CD8-positive, alpha-beta memory T cell (primary cell): ENCODE measurements at regions not wholly inside any gene's neighbourhood (a gene's known extent, or its start where the extent isn't known, plus 50 kb on each side); places are given as distances from the start of the nearest gene placed in this dataset.
A peak's percentile ranks its signal among the peaks of the same experiment; 100 is the strongest.

Experiments
- CTCF ChIA-PET: fragments of 350-600 bp; sonication (Branson Sonifier 250); formaldehyde crosslinking; loops from one replicate; lab custom pipeline; 2021; ENCODE audit warnings: antibody characterized with exemption; lab: Charles Lee
- POLR2A ChIA-PET: fragments of 350-600 bp; sonication (Branson Sonifier 250); formaldehyde crosslinking; loops from one replicate; lab custom pipeline; 2021; ENCODE audit warnings: antibody characterized with exemption; lab: Charles Lee
- DNase-seq, 5 donors: peaks; one replicate each; pipeline versions ENCODE4 v3.0.0 to v3.0.0-alpha.2; 2020 to 2022; ENCODE audit warnings: mixed read lengths in 1 of 5
- H3K27ac ChIP-seq: one replicate; pipeline ENCODE4 v1.7.0; 2013; ENCODE audit warnings: low read depth, mild to moderate bottlenecking, low read length, moderate library complexity
- H3K27me3 ChIP-seq: 2 replicates; pipeline ENCODE4 v1.7.0; 2013; ENCODE audit warnings: low read length, mild to moderate bottlenecking; ENCODE audit not compliant: insufficient read depth, poor library complexity, severe bottlenecking
- H3K36me3 ChIP-seq: 2 replicates; pipeline ENCODE4 v1.7.0; 2013; ENCODE audit warnings: mild to moderate bottlenecking, low read length, moderate library complexity; ENCODE audit not compliant: insufficient read depth
- H3K4me1 ChIP-seq: 2 replicates; pipeline ENCODE4 v1.7.0; 2013; ENCODE audit warnings: mild to moderate bottlenecking, low read length, moderate library complexity; ENCODE audit not compliant: insufficient read depth
- H3K4me3 ChIP-seq: 2 replicates; pipeline ENCODE4 v1.7.0; 2013; ENCODE audit warnings: mild to moderate bottlenecking, low read length
- H3K9me3 ChIP-seq: 2 replicates; pipeline ENCODE4 v1.7.0; 2013; ENCODE audit warnings: mild to moderate bottlenecking, low read length
- H3K27ac Mint-ChIP-seq, 8 donors: one replicate each; pipeline ENCODE4 v1.8.0; 2020 to 2021; ENCODE audit warnings: mixed read lengths in 8 of 8, mild to moderate bottlenecking in 6 of 8, inconsistent platforms in 3 of 8, moderate library complexity in 3 of 8
- H3K27me3 Mint-ChIP-seq, 2 donors: one replicate each; pipeline ENCODE4 v1.8.0; 2020 to 2021; ENCODE audit warnings: mixed read lengths in 2 of 2, mild to moderate bottlenecking in 1 of 2, moderate library complexity in 1 of 2
- H3K36me3 Mint-ChIP-seq, 3 donors: one replicate each; pipeline ENCODE4 v1.8.0; 2020 to 2021; ENCODE audit warnings: mixed read lengths in 3 of 3, inconsistent platforms in 1 of 3, mild to moderate bottlenecking in 1 of 3
- H3K4me1 Mint-ChIP-seq, 3 donors: one replicate each; pipeline ENCODE4 v1.8.0; 2020 to 2021; ENCODE audit warnings: mixed read lengths in 3 of 3, inconsistent platforms in 1 of 3, mild to moderate bottlenecking in 1 of 3
- H3K4me3 Mint-ChIP-seq, 7 donors: one replicate each; pipeline ENCODE4 v1.8.0; 2020 to 2021; ENCODE audit warnings: mixed read lengths in 7 of 7, mild to moderate bottlenecking in 6 of 7, moderate library complexity in 4 of 7, inconsistent platforms in 2 of 7
- H3K9me3 Mint-ChIP-seq, 5 donors: one replicate each; pipeline ENCODE4 v1.8.0; 2020 to 2022; ENCODE audit warnings: mixed read lengths in 5 of 5, mild to moderate bottlenecking in 3 of 5, moderate library complexity in 2 of 5, inconsistent platforms in 1 of 5

- no peak overlapping the region for H3K27ac Mint-ChIP-seq
- Histone ChIP-seq H3K9me3 (no peaks in the 10 kb centered on the region), H3K36me3 (no peaks in the 10 kb centered on the region), H3K27ac (no peak overlapping the region), H3K4me3 (no peak overlapping the region), H3K4me1 (no peaks in the 10 kb centered on the region), H3K27me3 (no peaks in the 10 kb centered on the region)
- ChIA-PET POLR2A (no interaction called here), CTCF (no interaction called here)
- peak in 1 of 5 donors; percentile 51 for DNase-seq
- peaks cover 0 to 6% of the 10 kb centered on the region in 2 donors for H3K27me3 Mint-ChIP-seq
- H3K36me3 Mint-ChIP-seq, result no peaks in the 10 kb centered on the region
- no peaks in the 10 kb centered on the region for H3K4me1 Mint-ChIP-seq
- H3K4me3 Mint-ChIP-seq, result no peak overlapping the region
- H3K9me3 Mint-ChIP-seq, result peaks cover 0 to 3% (median 0%) of the 10 kb centered on the region in 5 donors
Observed at GRCh38 chrX:150200820-150201287, 162.3 kb upstream of the MAMLD1 start.

DNA sequence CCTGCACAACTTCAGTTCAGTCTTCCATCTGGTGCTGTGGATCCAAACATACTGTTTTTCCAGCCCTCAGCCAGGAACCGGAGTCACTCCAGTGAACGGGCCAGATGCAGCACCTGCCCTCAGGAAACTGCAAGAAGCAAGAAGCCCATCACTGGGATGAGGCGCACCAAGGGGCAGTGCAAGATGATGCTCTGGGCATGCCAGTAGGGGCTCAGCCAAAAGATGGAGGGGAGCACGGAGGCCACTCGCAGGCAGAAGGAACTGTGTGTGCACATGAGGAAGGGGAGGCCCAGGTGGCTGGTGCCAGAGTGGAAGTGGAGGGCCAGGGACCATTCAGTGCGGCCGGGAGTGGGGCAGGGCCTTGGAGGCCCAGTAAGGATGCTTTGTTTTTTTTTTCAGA lies 161.7 kb upstream of the MAMLD1 start:
- Histone ChIP-seq H3K9me3 (no peaks in the 10 kb centered on the region), H3K36me3 (no peaks in the 10 kb centered on the region), H3K27ac (no peak overlapping the region), H3K27me3 (no peaks in the 10 kb centered on the region), H3K4me3 (no peak overlapping the region), H3K4me1 (no peaks in the 10 kb centered on the region)
- Mint-ChIP-seq H3K4me1 (no peaks in the 10 kb centered on the region), H3K9me3 (peaks cover 0 to 3% (median 0%) of the 10 kb centered on the region in 5 donors), H3K27me3 (peaks cover 0 to 6% of the 10 kb centered on the region in 2 donors), H3K27ac (no peak overlapping the region), H3K4me3 (no peak overlapping the region), H3K36me3 (no peaks in the 10 kb centered on the region)
- no peak for DNase-seq
- ChIA-PET CTCF (no interaction called here), POLR2A (no interaction called here)

GRCh38 chrX:150201841-150202240 lies 161.3 kb upstream of the MAMLD1 start:
- ChIA-PET POLR2A (no interaction called here), CTCF (no interaction called here)
- DNase-seq, result no peak
- Histone ChIP-seq H3K4me3 (no peak overlapping the region), H3K4me1 (no peaks in the 10 kb centered on the region), H3K27me3 (no peaks in the 10 kb centered on the region), H3K9me3 (no peaks in the 10 kb centered on the region), H3K36me3 (no peaks in the 10 kb centered on the region), H3K27ac (no peak overlapping the region)
- Mint-ChIP-seq H3K4me1 (no peaks in the 10 kb centered on the region), H3K36me3 (no peaks in the 10 kb centered on the region), H3K4me3 (no peak overlapping the region), H3K27ac (no peak overlapping the region), H3K27me3 (peaks cover 0 to 6% of the 10 kb centered on the region in 2 donors), H3K9me3 (peaks cover 0 to 3% (median 0%) of the 10 kb centered on the region in 5 donors)

DNA sequence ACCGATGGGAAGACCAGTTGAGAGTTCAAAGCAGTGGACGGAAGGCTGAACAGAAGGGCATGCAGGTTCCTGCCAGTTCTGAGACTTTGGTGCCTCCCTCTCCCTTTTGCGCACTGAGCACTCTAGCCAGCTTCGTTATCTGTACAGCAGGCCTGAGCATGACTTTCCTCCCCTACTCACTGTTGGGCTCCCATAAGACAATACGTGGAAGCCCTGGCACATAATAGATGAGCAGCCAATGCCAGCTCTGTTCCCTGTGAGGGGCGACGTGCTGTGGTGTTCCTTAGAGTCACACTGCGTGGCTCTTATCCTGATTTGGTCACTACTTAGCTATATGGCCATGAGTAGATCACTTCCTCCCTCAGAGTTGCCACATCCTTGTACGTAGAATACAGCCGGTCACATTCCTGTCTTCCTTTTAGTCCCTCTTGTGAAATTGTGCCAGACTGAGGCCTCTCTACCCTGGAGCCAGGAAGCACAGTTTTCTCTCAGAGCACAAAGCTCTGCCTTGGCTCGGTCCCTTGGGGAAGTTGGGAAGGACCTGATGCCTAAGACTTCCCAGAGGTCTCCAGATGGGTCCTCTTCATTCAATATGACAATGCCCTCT lies 160.4 kb upstream of the MAMLD1 start:
- Histone ChIP-seq H3K9me3 (no peaks in the 10 kb centered on the region), H3K4me1 (no peaks in the 10 kb centered on the region), H3K4me3 (no peak overlapping the region), H3K27ac (no peak overlapping the region), H3K27me3 (no peaks in the 10 kb centered on the region), H3K36me3 (no peaks in the 10 kb centered on the region)
- Mint-ChIP-seq H3K27ac (no peak overlapping the region), H3K4me3 (no peak overlapping the region), H3K36me3 (no peaks in the 10 kb centered on the region), H3K9me3 (peaks cover 0 to 3% (median 0%) of the 10 kb centered on the region in 5 donors), H3K27me3 (peaks cover 0 to 6% of the 10 kb centered on the region in 2 donors), H3K4me1 (no peaks in the 10 kb centered on the region)
- no peak for DNase-seq
- CTCF ChIA-PET, result no interaction called here
- POLR2A ChIA-PET, result no interaction called here

- Histone ChIP-seq H3K9me3 (no peaks in the 10 kb centered on the region), H3K4me3 (no peak overlapping the region), H3K27ac (no peak overlapping the region), H3K36me3 (no peaks in the 10 kb centered on the region), H3K4me1 (no peaks in the 10 kb centered on the region), H3K27me3 (no peaks in the 10 kb centered on the region)
- CTCF ChIA-PET, result no interaction called here
- H3K27me3 Mint-ChIP-seq, result peaks cover 0 to 6% of the 10 kb centered on the region in 2 donors
- H3K4me1 Mint-ChIP-seq, result no peaks in the 10 kb centered on the region
- no peak overlapping the region for H3K4me3 Mint-ChIP-seq
- no peak for DNase-seq
- H3K9me3 Mint-ChIP-seq, result peaks cover 0 to 3% (median 0%) of the 10 kb centered on the region in 5 donors
- no peaks in the 10 kb centered on the region for H3K36me3 Mint-ChIP-seq
- no peak overlapping the region for H3K27ac Mint-ChIP-seq
- POLR2A ChIA-PET, result no interaction called here
Observed at GRCh38 chrX:150203248-150203645, 159.9 kb upstream of the MAMLD1 start.

DNA sequence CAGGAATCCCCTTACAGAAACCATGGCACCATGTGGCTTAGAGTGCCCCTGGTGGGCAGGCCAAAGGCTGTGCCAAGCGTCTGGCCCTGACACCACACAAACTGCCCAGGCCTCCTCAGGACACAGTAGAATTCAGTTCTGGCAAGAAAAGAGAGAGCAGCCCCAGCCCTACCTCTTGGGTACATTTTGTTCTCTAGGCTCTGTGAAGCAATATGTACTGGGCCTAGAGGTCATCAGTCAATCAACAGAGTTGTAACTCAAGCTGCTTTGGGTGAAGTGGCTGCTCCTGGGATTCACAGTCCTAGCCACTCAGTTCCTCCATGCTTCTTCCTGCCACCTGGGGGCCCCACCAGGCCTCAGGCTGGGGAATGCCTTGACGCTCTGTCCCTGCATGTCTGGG lies 158.1 kb upstream of the MAMLD1 start:
- Mint-ChIP-seq H3K4me1 (no peaks in the 10 kb centered on the region), H3K9me3 (peaks cover 0 to 3% (median 0%) of the 10 kb centered on the region in 5 donors), H3K27ac (peak overlapping the region in 1 of 8 donors; percentile 55), H3K27me3 (peaks cover 0 to 2% of the 10 kb centered on the region in 2 donors), H3K4me3 (no peak overlapping the region), H3K36me3 (no peaks in the 10 kb centered on the region)
- no peaks in the 10 kb centered on the region for H3K4me1 ChIP-seq
- H3K36me3 ChIP-seq, result no peaks in the 10 kb centered on the region
- H3K27ac ChIP-seq, result no peak overlapping the region
- H3K4me3 ChIP-seq, result no peak overlapping the region
- CTCF ChIA-PET, result no interaction called here
- no peaks in the 10 kb centered on the region for H3K9me3 ChIP-seq
- no peaks in the 10 kb centered on the region for H3K27me3 ChIP-seq
- POLR2A ChIA-PET, result no interaction called here
- DNase-seq, result no peak

DNA sequence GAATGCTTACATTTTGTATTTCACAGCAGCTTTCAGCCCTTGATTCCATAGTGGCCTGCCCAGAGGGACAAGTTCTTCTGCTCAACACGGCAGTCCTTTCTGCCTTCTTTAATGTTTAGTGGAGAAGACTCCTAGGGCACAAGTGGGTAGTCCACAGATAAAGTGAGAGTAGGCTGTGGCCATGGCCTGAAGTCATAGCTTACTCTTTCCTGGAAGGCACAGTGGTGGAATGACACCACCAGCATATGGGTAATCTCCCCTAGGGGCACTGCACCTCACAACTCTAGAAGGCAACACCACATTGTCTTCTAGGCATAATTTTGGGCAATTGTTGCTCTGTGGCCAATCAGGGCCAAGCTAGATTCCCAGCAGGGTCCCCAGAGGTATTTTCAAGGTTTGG lies 155.4 kb upstream of the MAMLD1 start:
- peaks cover 0 to 3% of the 10 kb centered on the region in 2 donors for H3K27me3 Mint-ChIP-seq
- H3K9me3 ChIP-seq, result no peaks in the 10 kb centered on the region

GRCh38 chrX:150211988-150212387 lies 151.1 kb upstream of the MAMLD1 start:
- Mint-ChIP-seq H3K9me3 (no peaks in the 10 kb centered on the region), H3K4me1 (no peaks in the 10 kb centered on the region), H3K27ac (no peak overlapping the region), H3K4me3 (no peak overlapping the region), H3K36me3 (no peaks in the 10 kb centered on the region), H3K27me3 (peaks cover 0 to 4% of the 10 kb centered on the region in 2 donors)
- H3K4me3 ChIP-seq, result no peak overlapping the region
- no peak for DNase-seq
- no peaks in the 10 kb centered on the region for H3K9me3 ChIP-seq
- ChIA-PET CTCF (no interaction called here), POLR2A (no interaction called here)
- H3K27me3 ChIP-seq, result no peaks in the 10 kb centered on the region
- no peak overlapping the region for H3K27ac ChIP-seq
- H3K36me3 ChIP-seq, result no peaks in the 10 kb centered on the region
- no peaks in the 10 kb centered on the region for H3K4me1 ChIP-seq

More for the DNA sequence above, 155.4 kb upstream of the MAMLD1 start:
- H3K27ac ChIP-seq, result no peak overlapping the region
- ChIA-PET POLR2A (no interaction called here), CTCF (no interaction called here)
- no peak overlapping the region for H3K4me3 ChIP-seq
- no peaks in the 10 kb centered on the region for H3K4me1 ChIP-seq
- DNase-seq, result no peak
- H3K36me3 ChIP-seq, result no peaks in the 10 kb centered on the region
- no peaks in the 10 kb centered on the region for H3K4me1 Mint-ChIP-seq
- H3K27ac Mint-ChIP-seq, result no peak overlapping the region
- no peaks in the 10 kb centered on the region for H3K27me3 ChIP-seq
- no peak overlapping the region for H3K4me3 Mint-ChIP-seq
- H3K36me3 Mint-ChIP-seq, result no peaks in the 10 kb centered on the region
- H3K9me3 Mint-ChIP-seq, result no peaks in the 10 kb centered on the region
